ENCODE measurements at regions not wholly inside any gene's neighbourhood (a gene's known extent, or its start where the extent isn't known, plus 50 kb on each side); places are given as distances from the start of the nearest gene placed in this dataset.
"Not testable (repeated sequence)": the region's sequence is repeated elsewhere in the genome, so short reads cannot be mapped to it uniquely, and the experiment has no call there.

GRCh38 chr9:89946741-89947140 is 341.9 kb downstream of the GADD45G start:
- no peak for TF ChIP-seq CTCF (IDR thresholded peaks at IDR 0.05; ENCODE audit: control extremely low read depth, extremely low read depth)
- H3K36me3 ChIP-seq (ENCODE audit: control insufficient read depth in 4 of 4, insufficient read depth in 4 of 4, low read length in 4 of 4): no peaks in the 10 kb centered on the region
- no peak overlapping the region for H3K9ac ChIP-seq (ENCODE audit: insufficient read depth in 1 of 2, low read length in 2 of 2)
- DNase-seq (peak in 1 of 3 donors; percentile 45), ATAC-seq (ENCODE audit: insufficient read depth, low FRiP score) (no peak)
- no peaks in the 10 kb centered on the region for H3K9me3 ChIP-seq (ENCODE audit: control insufficient read depth in 4 of 4, insufficient read depth in 3 of 4, low read length in 3 of 4)
- no peak overlapping the region for H3K4me3 ChIP-seq
- peaks cover 0 to 2% (median 0%) of the 10 kb centered on the region in 5 donors for H3K4me1 ChIP-seq (ENCODE audit: control insufficient read depth in 5 of 5, insufficient read depth in 5 of 5, low read length in 5 of 5)
- no peaks in the 10 kb centered on the region for H3K27me3 ChIP-seq (ENCODE audit: control insufficient read depth in 3 of 3, insufficient read depth in 3 of 3, low read length in 2 of 3)
- no peak overlapping the region for H3K27ac ChIP-seq (ENCODE audit: low read depth in 1 of 2, low read length in 1 of 2)
- 50 to 68% methylated on average over 3 of the region's 3 CpGs for WGBS, 2 donors

- H3K4me1 ChIP-seq (ENCODE audit: control insufficient read depth in 5 of 5, insufficient read depth in 5 of 5, low read length in 5 of 5): peaks cover 0 to 6% (median 3%) of the 10 kb centered on the region in 5 donors
- ATAC-seq (ENCODE audit: insufficient read depth, low FRiP score) (no peak), DNase-seq (no peak)
- H3K9me3 ChIP-seq (ENCODE audit: control insufficient read depth in 4 of 4, insufficient read depth in 3 of 4, low read length in 3 of 4): no peaks in the 10 kb centered on the region
- 95% methylated on average over 4 of the region's 4 CpGs for whole genome bisulfite sequencing, 2 donors
- no peaks in the 10 kb centered on the region for H3K36me3 ChIP-seq (ENCODE audit: control insufficient read depth in 4 of 4, insufficient read depth in 4 of 4, low read length in 4 of 4)
- H3K4me3 ChIP-seq: no peak overlapping the region
- TF ChIP-seq CTCF (IDR thresholded peaks at IDR 0.05; ENCODE audit: control extremely low read depth, extremely low read depth): no peak
- no peaks in the 10 kb centered on the region for H3K27me3 ChIP-seq (ENCODE audit: control insufficient read depth in 3 of 3, insufficient read depth in 3 of 3, low read length in 2 of 3)
- H3K9ac ChIP-seq (ENCODE audit: insufficient read depth in 1 of 2, low read length in 2 of 2): no peak overlapping the region
- H3K27ac ChIP-seq (ENCODE audit: low read depth in 1 of 2, low read length in 1 of 2): no peak overlapping the region
These were observed 344.3 kb downstream of the GADD45G start for GRCh38 chr9:89949111-89949510.

- no peak overlapping the region for H3K9ac ChIP-seq (ENCODE audit: insufficient read depth in 1 of 2, low read length in 2 of 2)
- no peaks in the 10 kb centered on the region for H3K36me3 ChIP-seq (ENCODE audit: control insufficient read depth in 4 of 4, insufficient read depth in 4 of 4, low read length in 4 of 4)
- H3K9me3 ChIP-seq (ENCODE audit: control insufficient read depth in 4 of 4, insufficient read depth in 3 of 4, low read length in 3 of 4): no peaks in the 10 kb centered on the region
- WGBS, 2 donors: 91 to 98% methylated on average over 4 of the region's 4 CpGs
- ATAC-seq (ENCODE audit: insufficient read depth, low FRiP score) (no peak), DNase-seq (no peak)
- no peak for TF ChIP-seq CTCF (IDR thresholded peaks at IDR 0.05; ENCODE audit: control extremely low read depth, extremely low read depth)
- H3K27me3 ChIP-seq (ENCODE audit: control insufficient read depth in 3 of 3, insufficient read depth in 3 of 3, low read length in 2 of 3): no peaks in the 10 kb centered on the region
- H3K27ac ChIP-seq (ENCODE audit: low read depth in 1 of 2, low read length in 1 of 2): no peak overlapping the region
- peaks cover 0 to 8% (median 5%) of the 10 kb centered on the region in 5 donors for H3K4me1 ChIP-seq (ENCODE audit: control insufficient read depth in 5 of 5, insufficient read depth in 5 of 5, low read length in 5 of 5)
- H3K4me3 ChIP-seq: no peak overlapping the region
These were observed 346.9 kb downstream of the GADD45G start for GRCh38 chr9:89951675-89952074.

GRCh38 chr9:89952401-89952800 is 347.6 kb downstream of the GADD45G start:
- Histone ChIP-seq H3K36me3 (ENCODE audit: control insufficient read depth in 4 of 4, insufficient read depth in 4 of 4, low read length in 4 of 4) (no peaks in the 10 kb centered on the region), H3K27ac (ENCODE audit: low read depth in 1 of 2, low read length in 1 of 2) (no peak overlapping the region), H3K27me3 (ENCODE audit: control insufficient read depth in 3 of 3, insufficient read depth in 3 of 3, low read length in 2 of 3) (no peaks in the 10 kb centered on the region), H3K4me1 (ENCODE audit: control insufficient read depth in 5 of 5, insufficient read depth in 5 of 5, low read length in 5 of 5) (peaks cover 0 to 8% (median 5%) of the 10 kb centered on the region in 5 donors), H3K9ac (ENCODE audit: insufficient read depth in 1 of 2, low read length in 2 of 2) (no peak overlapping the region), H3K4me3 (no peak overlapping the region), H3K9me3 (ENCODE audit: control insufficient read depth in 4 of 4, insufficient read depth in 3 of 4, low read length in 3 of 4) (no peaks in the 10 kb centered on the region)
- DNase-seq (no peak), ATAC-seq (ENCODE audit: insufficient read depth, low FRiP score) (no peak)
- TF ChIP-seq CTCF (IDR thresholded peaks at IDR 0.05; ENCODE audit: control extremely low read depth, extremely low read depth): no peak
- 89 to 92% methylated on average over 4 of the region's 4 CpGs for WGBS, 2 donors

- not testable (repeated sequence) for H3K4me3 ChIP-seq; H3K4me1 ChIP-seq (ENCODE audit: control insufficient read depth in 5 of 5, insufficient read depth in 5 of 5, low read length in 5 of 5); ATAC-seq (ENCODE audit: insufficient read depth, low FRiP score); H3K9me3 ChIP-seq (ENCODE audit: control insufficient read depth in 4 of 4, insufficient read depth in 3 of 4, low read length in 3 of 4); H3K36me3 ChIP-seq (ENCODE audit: control insufficient read depth in 4 of 4, insufficient read depth in 4 of 4, low read length in 4 of 4); H3K27ac ChIP-seq (ENCODE audit: low read depth in 1 of 2, low read length in 1 of 2); H3K27me3 ChIP-seq (ENCODE audit: control insufficient read depth in 3 of 3, insufficient read depth in 3 of 3, low read length in 2 of 3); H3K9ac ChIP-seq (ENCODE audit: insufficient read depth in 1 of 2, low read length in 2 of 2); DNase-seq
- 87 to 95% methylated on average over 4 of the region's 4 CpGs for WGBS, 2 donors
These were observed 348.5 kb downstream of the GADD45G start for GRCh38 chr9:89953263-89953662.
